Panc1 (cell line): ENCODE measurements at regions not wholly inside any gene's neighbourhood (a gene's known extent, or its start where the extent isn't known, plus 50 kb on each side); places are given as distances from the start of the nearest gene placed in this dataset.
A peak's percentile ranks its signal among the peaks of the same experiment; 100 is the strongest.
"Not testable (repeated sequence)": the region's sequence is repeated elsewhere in the genome, so short reads cannot be mapped to it uniquely, and the experiment has no call there.

ENCODE experiments used
- ATAC-seq: fragments of 200-7000 bp; cut with Tn5 transposase; 2 replicates; pipeline ENCODE4 v1.9.1; 2020; ENCODE audit warnings: mild to moderate bottlenecking, moderate library complexity
- BruUV-seq: library from RNA; stranded (reverse); fragments of 400-500 nt; replicated peaks from 2 replicates; lab custom pipeline; 2021; lab: Mats Ljungman, UMichigan
- CTCF ChIA-PET: fragments of 300-600 bp; sonication (Branson Sonifier 250); formaldehyde crosslinking; loops from one replicate; lab custom pipeline; 2022; ENCODE audit warnings: antibody characterized with exemption; lab: Charles Lee
- POLR2A ChIA-PET: fragments of 300-600 bp; sonication (Branson Sonifier 250); formaldehyde crosslinking; loops from one replicate; lab custom pipeline; 2022; ENCODE audit warnings: antibody characterized with exemption; lab: Charles Lee
- DNase-seq: peaks from one replicate; pipeline ENCODE4 v3.0.0-alpha.2; 2010; ENCODE audit warnings: low read depth, low spot score
- H3K27ac ChIP-seq: 2 replicates; pipeline ENCODE4 v1.5.1; 2011; ENCODE audit warnings: mild to moderate bottlenecking, low read length, inconsistent platforms
- H3K27me3 ChIP-seq: fragments of 200-500 bp; sonication (Bioruptor generic); 2 replicates; pipeline ENCODE4 v1.6.0; 2014; ENCODE audit warnings: low read length, inconsistent platforms; ENCODE audit not compliant: control insufficient read depth, insufficient read depth
- H3K36me3 ChIP-seq: fragments of 200-500 bp; sonication (Bioruptor generic); 2 replicates; pipeline ENCODE4 v1.5.1; 2014; ENCODE audit warnings: inconsistent platforms, mild to moderate bottlenecking, low read length, moderate library complexity; ENCODE audit not compliant: control insufficient read depth, insufficient read depth
- H3K4me1 ChIP-seq: 2 replicates; pipeline ENCODE4 v1.5.1; 2011; ENCODE audit warnings: inconsistent platforms, mild to moderate bottlenecking, low read length, moderate library complexity; ENCODE audit not compliant: control insufficient read depth, insufficient read depth
- H3K4me3 ChIP-seq, 2 experiments: 2 replicates each; pipeline ENCODE4 v1.5.1; 2011 to 2012; ENCODE audit warnings: low read depth in 2 of 2, low read length in 2 of 2, mild to moderate bottlenecking in 2 of 2, inconsistent platforms in 1 of 2, moderate library complexity in 1 of 2
- H3K9me3 ChIP-seq: fragments of 200-500 bp; sonication (Bioruptor generic); 2 replicates; pipeline ENCODE4 v1.5.1; 2014; ENCODE audit warnings: low read depth, mild to moderate bottlenecking, inconsistent platforms, low read length, moderate library complexity; ENCODE audit not compliant: control insufficient read depth, insufficient read depth
- POLR2AphosphoS5 ChIP-seq: IDR thresholded peaks from 2 replicates; pipeline ENCODE4 v1.6.1; 2012; ENCODE audit warnings: mild to moderate bottlenecking, low read depth, low read length, moderate library complexity
- REST ChIP-seq, 2 experiments: IDR thresholded peaks; 2 replicates each; pipeline ENCODE4 v1.6.1; 2011 to 2012; ENCODE audit warnings: low read depth in 2 of 2, control low read depth in 1 of 2, low read length in 1 of 2, mild to moderate bottlenecking in 1 of 2, moderate library complexity in 1 of 2; ENCODE audit not compliant: insufficient read depth in 1 of 2
- SIN3A ChIP-seq: IDR thresholded peaks from 2 replicates; pipeline ENCODE4 v1.6.1; 2012; ENCODE audit warnings: low read depth, mild to moderate bottlenecking, low read length, moderate library complexity, borderline replicate concordance; ENCODE audit not compliant: insufficient read depth
- TCF7L2 ChIP-seq: IDR thresholded peaks from 2 replicates; pipeline ENCODE4 v1.6.1; 2011; ENCODE audit warnings: mild to moderate bottlenecking, low read depth, low read length, inconsistent platforms
- in situ Hi-C: cut with HindIII; loops from 2 replicates; pipeline ENCODE4 v1.10.0; 2016; ENCODE audit warnings: low sequenced_read_pairs, low pct_unique_long_range_greater_than_20kb
- intact Hi-C: fragments of 100-400 bp; cut with micrococcal nuclease; formaldehyde crosslinking; loops from one replicate; pipeline ENCODE4 v1.10.0; 2022; ENCODE audit not compliant: unreplicated experiment
- TF ChIP-seq, protein P1 (sequence below): fragments of 450-650 bp; IDR thresholded peaks from 2 replicates; pipeline ENCODE4 v1.5.1; 2017; ENCODE audit warnings: mild to moderate bottlenecking

- no peaks in the 10 kb centered on the region for H3K27me3 ChIP-seq
- H3K4me3 ChIP-seq = no peak overlapping the region
- no peak for TF ChIP-seq SIN3A
- TF ChIP-seq, protein P1, sequence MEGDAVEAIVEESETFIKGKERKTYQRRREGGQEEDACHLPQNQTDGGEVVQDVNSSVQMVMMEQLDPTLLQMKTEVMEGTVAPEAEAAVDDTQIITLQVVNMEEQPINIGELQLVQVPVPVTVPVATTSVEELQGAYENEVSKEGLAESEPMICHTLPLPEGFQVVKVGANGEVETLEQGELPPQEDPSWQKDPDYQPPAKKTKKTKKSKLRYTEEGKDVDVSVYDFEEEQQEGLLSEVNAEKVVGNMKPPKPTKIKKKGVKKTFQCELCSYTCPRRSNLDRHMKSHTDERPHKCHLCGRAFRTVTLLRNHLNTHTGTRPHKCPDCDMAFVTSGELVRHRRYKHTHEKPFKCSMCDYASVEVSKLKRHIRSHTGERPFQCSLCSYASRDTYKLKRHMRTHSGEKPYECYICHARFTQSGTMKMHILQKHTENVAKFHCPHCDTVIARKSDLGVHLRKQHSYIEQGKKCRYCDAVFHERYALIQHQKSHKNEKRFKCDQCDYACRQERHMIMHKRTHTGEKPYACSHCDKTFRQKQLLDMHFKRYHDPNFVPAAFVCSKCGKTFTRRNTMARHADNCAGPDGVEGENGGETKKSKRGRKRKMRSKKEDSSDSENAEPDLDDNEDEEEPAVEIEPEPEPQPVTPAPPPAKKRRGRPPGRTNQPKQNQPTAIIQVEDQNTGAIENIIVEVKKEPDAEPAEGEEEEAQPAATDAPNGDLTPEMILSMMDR = no peak
- TF ChIP-seq POLR2AphosphoS5 = no peak
- TF ChIP-seq TCF7L2 = no peak
- TF ChIP-seq REST (IDR thresholded peaks at IDR 0.05; ENCODE audit: insufficient read depth in 1 of 2, low read depth in 2 of 2, low read length in 1 of 2) = no peak
- CTCF ChIA-PET = no interaction called here
- H3K4me1 ChIP-seq = no peaks in the 10 kb centered on the region
- no peaks in the 10 kb centered on the region; the same call in 1 of the 2 replicates for H3K9me3 ChIP-seq
- intact Hi-C loops (no loop called here), in situ Hi-C loops (no loop called here)
- H3K36me3 ChIP-seq = no peaks in the 10 kb centered on the region
- no TSS peak for BruUV-seq
- DNase-seq = no peak
- no peak for ATAC-seq
- no peak overlapping the region for H3K27ac ChIP-seq
- POLR2A ChIA-PET = no interaction called here
These were observed 272.0 kb downstream of the RPAP3 start for GRCh38 chr12:47433876-47434275.

DNA sequence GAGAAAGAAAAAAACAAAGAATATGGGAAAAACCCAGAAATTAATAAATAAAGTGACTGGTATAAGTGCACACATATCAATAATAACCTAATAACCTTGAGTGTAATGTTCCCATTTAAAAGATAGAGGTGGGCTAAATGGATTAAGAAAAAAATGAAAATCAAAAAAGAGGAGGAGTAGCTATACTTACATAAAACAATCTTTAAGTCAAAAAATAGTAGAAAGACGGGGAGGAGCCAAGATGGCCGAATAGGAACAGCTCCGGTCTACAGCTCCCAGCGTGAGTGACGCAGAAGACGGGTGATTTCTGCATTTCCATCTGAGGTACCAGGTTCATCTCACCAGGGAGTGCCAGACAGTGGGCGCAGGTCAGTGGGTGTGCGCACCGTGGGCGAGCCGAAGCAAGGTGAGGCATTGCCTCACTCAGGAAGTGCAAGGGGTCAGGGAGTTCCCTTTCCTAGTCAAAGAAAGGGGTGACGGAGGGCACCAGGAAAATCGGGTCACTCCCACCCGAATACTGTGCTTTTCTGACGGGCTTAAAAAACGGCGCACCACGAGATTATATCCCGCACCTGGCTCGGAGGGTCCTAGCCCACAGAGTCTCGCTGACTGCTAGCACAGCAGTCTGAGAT, 279.0 kb downstream of the RPAP3 start:
- POLR2A ChIA-PET = interaction anchor here (0.5 to 0.6 kb wide), 2 partner anchors 1429 to 1839 kb away, joined by 8 to 10 read pairs; no protein-coding TSS in a partner anchor
- in situ Hi-C loops, H3K9me3 ChIP-seq, ATAC-seq, H3K27ac ChIP-seq, DNase-seq, H3K27me3 ChIP-seq, intact Hi-C loops, H3K36me3 ChIP-seq, CTCF ChIA-PET, BruUV-seq, H3K4me1 ChIP-seq: not testable (repeated sequence)
- H3K4me3 ChIP-seq = peak overlapping the region; percentile 14 to 16; a peak in 2 of 4 replicates

DNA sequence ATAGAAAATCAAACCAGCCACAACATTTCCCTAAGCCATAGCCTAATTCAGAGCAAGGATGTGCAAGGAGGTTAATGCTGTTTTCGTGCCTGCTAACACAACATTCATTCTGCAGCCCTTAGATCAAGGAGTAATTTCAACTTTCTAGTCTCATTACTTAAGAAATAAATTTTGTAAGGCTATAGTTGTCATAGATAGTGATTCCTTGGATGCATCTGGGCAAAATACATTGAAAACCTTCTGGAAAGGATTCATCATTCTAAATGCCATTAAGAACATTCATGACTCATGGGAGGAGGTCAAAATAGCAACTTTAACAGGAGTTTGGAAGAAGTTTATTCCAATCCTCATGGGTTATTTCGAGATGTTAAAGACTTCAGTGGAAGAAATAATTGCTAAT, 283.2 kb downstream of the RPAP3 start:
- no TSS peak for BruUV-seq
- DNase-seq (no peak), ATAC-seq (no peak)
- Histone ChIP-seq H3K4me3 (no peak overlapping the region), H3K36me3 (no peaks in the 10 kb centered on the region), H3K9me3 (no peaks in the 10 kb centered on the region), H3K27ac (no peak overlapping the region), H3K27me3 (no peaks in the 10 kb centered on the region; the same call in 1 of the 2 replicates), H3K4me1 (no peaks in the 10 kb centered on the region)
- in situ Hi-C loops = no loop called here
- TF ChIP-seq, protein P1 = no peak
- TF ChIP-seq POLR2AphosphoS5 (no peak), SIN3A (no peak)
- CTCF ChIA-PET = no interaction called here
- POLR2A ChIA-PET = no interaction called here
- intact Hi-C loops = no loop called here
